HUES64 (cell line): ENCODE measurements at regions not wholly inside any gene's neighbourhood (a gene's known extent, or its start where the extent isn't known, plus 50 kb on each side); places are given as distances from the start of the nearest gene placed in this dataset.

Source experiments
- H3K27ac ChIP-seq: 2 replicates; pipeline ENCODE4 v1.7.0; 2013; ENCODE audit warnings: low read depth, low read length, inconsistent platforms
- H3K27me3 ChIP-seq: 2 replicates; pipeline ENCODE4 v1.6.1; 2013; ENCODE audit warnings: mild to moderate bottlenecking, low read length; ENCODE audit not compliant: insufficient read depth
- H3K36me3 ChIP-seq: 2 replicates; pipeline ENCODE4 v1.6.1; 2013; ENCODE audit warnings: mild to moderate bottlenecking, low read length; ENCODE audit not compliant: insufficient read depth
- H3K4me1 ChIP-seq: 2 replicates; pipeline ENCODE4 v1.6.1; 2013; ENCODE audit warnings: mild to moderate bottlenecking, low read length, moderate library complexity; ENCODE audit not compliant: insufficient read depth
- H3K4me3 ChIP-seq: 2 replicates; pipeline ENCODE4 v1.5.1; 2013; ENCODE audit warnings: mild to moderate bottlenecking, low read length, moderate library complexity
- H3K9ac ChIP-seq: 2 replicates; pipeline ENCODE4 v1.6.1; 2013; ENCODE audit warnings: mild to moderate bottlenecking, low read depth, low read length
- H3K9me3 ChIP-seq: 2 replicates; pipeline ENCODE4 v1.6.1; 2013; ENCODE audit warnings: low read depth, low read length; ENCODE audit not compliant: insufficient read depth
- WGBS: fragments of 150-250, 120-280 bp; methylation state at CpG from one replicate; pipeline ENCODE4 v1.1.7; 2013; ENCODE audit warnings: missing lambda C conversion rate; 5-methylcytosine and 5-hydroxymethylcytosine counted together

DNA sequence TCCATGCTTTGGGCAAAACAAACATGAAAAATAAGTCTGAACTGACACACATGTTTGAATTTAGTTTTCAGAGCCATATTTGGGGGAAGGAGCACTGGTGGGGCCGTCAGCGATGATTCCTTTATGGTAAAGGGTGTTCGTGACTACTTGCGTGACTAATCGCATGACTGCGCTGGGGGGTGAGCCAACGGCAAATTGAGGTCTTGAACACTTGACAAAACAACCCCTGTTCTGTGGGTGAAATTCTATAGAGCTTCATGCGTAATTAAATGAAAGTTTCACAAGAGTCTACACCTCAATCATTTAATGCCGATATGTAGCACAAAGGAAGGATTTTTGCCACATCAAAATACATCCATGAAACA, 127.5 kb upstream of the CYP1B1 start:
- Histone ChIP-seq H3K9ac (no peak overlapping the region), H3K36me3 (no peaks in the 10 kb centered on the region)
- 97% methylated on average over 9 of the region's 9 CpGs for WGBS

DNA sequence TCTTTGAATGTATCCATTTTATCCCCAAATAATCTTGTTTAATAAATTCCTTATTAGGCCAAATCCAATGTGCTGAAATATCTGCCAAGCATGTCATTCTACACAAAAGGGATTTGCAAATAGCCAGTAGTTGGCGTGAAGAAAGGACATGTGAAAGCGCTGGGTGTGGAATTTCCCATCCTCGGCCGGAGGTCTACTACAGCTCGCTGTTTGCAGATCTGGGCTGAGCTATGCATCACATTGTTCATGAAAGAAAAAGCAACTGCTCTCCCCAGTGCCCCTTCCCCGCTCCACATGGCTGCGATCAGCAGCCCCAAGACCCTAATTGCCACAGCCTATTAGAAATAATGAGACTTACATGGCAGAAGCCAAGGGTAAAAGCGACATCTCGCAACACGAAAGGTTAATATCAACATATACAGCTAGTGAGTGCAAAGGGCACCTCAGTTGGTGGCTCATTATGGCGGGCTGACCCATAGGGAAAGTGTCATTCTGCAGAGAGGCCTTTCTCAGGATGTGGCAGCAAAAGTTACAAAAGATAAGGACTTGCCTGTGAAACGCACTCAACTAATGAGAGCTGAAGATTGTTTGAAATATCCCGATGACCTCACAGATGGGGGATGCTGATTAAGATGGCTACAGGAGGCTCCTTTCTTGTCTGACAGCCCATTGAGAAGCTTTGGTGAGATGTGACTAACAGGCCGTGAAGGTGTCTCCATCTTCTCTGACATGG, 126.9 kb upstream of the CYP1B1 start:
- Histone ChIP-seq H3K4me1 (no peaks in the 10 kb centered on the region), H3K4me3 (no peak overlapping the region), H3K27me3 (no peaks in the 10 kb centered on the region), H3K36me3 (no peaks in the 10 kb centered on the region), H3K9me3 (no peaks in the 10 kb centered on the region; the same call in 1 of the 2 replicates), H3K27ac (no peak overlapping the region), H3K9ac (no peak overlapping the region)
- WGBS = 88% methylated on average over 14 of the region's 14 CpGs

More for the DNA sequence above, 127.5 kb upstream of the CYP1B1 start:
- H3K9me3 ChIP-seq = no peaks in the 10 kb centered on the region; the same call in 1 of the 2 replicates
- H3K4me1 ChIP-seq = no peaks in the 10 kb centered on the region
- H3K27ac ChIP-seq = no peak overlapping the region
- no peak overlapping the region for H3K4me3 ChIP-seq
- no peaks in the 10 kb centered on the region for H3K27me3 ChIP-seq

DNA sequence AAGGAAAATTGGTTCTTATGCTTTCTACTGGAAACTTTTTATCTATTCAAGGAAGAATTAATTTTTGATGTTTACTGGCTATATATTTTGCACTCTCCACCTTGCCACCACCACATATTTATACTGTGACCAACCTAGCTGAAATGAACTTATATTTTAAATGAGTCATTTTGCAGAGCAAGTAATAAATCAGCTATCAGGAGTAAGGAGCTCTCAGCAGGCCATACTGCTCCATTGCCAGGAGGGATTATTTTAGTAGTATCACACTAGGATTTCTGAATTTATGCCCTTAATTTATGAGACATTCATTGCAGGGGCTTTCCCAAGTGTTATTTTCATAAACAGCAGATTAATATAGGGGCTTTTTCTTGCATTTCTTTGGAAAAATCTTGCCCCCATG, 125.8 kb upstream of the CYP1B1 start:
- no peaks in the 10 kb centered on the region for H3K36me3 ChIP-seq
- no peak overlapping the region for H3K27ac ChIP-seq
- H3K9ac ChIP-seq = no peak overlapping the region
- H3K4me3 ChIP-seq = no peak overlapping the region
- no peaks in the 10 kb centered on the region for H3K27me3 ChIP-seq
- no peaks in the 10 kb centered on the region for H3K9me3 ChIP-seq
- no peaks in the 10 kb centered on the region for H3K4me1 ChIP-seq

DNA sequence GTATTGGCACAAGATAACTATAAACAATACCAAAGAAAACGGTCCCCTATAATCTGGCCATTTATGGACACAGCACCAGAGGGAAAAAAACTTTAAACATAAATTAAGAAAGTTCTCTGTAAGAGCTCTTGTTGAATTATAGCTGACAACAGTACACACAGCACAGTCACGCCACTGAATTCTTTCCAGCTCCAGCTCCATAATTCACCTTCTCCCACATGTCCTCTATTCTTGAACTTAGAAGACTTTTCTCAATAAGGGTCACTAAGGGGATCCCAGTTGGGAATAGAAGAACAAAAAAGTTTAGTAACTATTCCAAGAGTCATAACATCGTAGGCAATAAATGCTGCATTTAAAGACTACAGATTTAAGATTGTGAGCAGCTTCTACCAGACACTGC, 124.6 kb upstream of the CYP1B1 start:
- H3K4me3 ChIP-seq = no peak overlapping the region
- 93% methylated on average over 2 of the region's 3 CpGs for WGBS

DNA sequence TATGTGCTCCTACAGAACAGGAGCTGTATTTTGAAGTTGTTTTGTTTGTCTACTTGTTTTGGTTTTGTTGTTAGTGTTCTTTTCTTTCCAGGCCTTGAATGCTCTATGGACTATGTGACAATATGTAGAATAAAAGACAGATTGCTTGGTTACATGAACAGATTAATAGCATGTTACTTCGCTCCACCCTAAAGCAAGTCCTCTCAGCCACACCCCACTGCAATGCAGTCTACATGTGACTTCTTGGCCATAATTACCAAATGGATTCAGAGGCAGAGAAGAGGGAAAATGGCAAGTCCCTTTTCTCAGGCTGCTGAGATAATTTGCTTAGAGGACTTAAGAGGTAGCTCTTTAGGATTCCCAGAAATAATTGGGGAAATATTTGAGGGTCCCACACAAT, 123.2 kb upstream of the CYP1B1 start:
- Histone ChIP-seq H3K27me3 (no peaks in the 10 kb centered on the region), H3K27ac (no peak overlapping the region), H3K9me3 (no peaks in the 10 kb centered on the region), H3K4me3 (no peak overlapping the region), H3K36me3 (no peaks in the 10 kb centered on the region), H3K9ac (no peak overlapping the region), H3K4me1 (no peaks in the 10 kb centered on the region)
- WGBS = 100% methylated on average over 1 of the region's 1 CpG

More for the DNA sequence above, 124.6 kb upstream of the CYP1B1 start:
- Histone ChIP-seq H3K27ac (no peak overlapping the region), H3K9ac (no peak overlapping the region), H3K9me3 (no peaks in the 10 kb centered on the region), H3K4me1 (no peaks in the 10 kb centered on the region), H3K36me3 (no peaks in the 10 kb centered on the region), H3K27me3 (no peaks in the 10 kb centered on the region)

DNA sequence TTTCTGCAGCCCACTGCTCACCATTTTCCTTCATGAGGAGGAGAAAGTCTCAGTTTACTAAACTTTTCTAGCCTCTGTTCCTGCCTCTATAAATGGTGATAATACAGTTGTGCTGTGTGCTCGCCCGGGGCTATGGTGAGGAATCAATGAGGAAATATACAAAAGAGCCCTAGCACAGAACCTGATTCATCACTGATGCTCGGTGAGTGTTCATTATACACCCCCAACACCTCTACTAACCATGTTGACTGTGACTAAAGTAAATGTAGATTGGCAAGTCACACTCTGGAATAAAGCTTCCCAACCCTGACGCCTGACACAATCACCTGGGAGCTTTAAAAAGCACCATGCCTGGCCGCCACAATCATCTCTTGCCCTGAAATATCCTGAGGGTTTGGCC, 118.8 kb upstream of the CYP1B1 start:
- WGBS = 98% methylated on average over 4 of the region's 5 CpGs
- Histone ChIP-seq H3K9me3 (no peaks in the 10 kb centered on the region), H3K4me1 (peaks cover 5% of the 10 kb centered on the region; the same call in 1 of the 2 replicates), H3K27me3 (no peaks in the 10 kb centered on the region), H3K36me3 (no peaks in the 10 kb centered on the region), H3K27ac (no peak overlapping the region), H3K4me3 (no peak overlapping the region), H3K9ac (no peak overlapping the region)

DNA sequence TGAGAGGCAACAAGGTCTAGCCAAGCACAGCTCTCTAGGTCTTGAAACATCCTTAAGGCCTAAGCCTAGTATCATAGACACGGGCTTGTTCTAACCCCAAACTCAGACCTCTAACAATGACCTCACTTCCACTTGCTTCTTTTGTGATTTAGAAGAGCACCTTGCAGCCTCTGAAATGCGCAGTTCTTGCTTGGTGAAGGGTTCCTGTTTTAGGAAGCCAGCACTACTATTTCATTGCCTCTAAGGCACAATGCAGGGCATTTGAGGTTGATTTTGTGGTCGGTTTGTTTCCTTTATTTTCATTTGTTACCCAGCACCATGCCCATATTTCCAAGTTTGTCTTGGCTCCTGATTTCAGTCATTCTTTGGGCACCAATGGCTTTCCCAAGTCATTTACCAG, 117.0 kb upstream of the CYP1B1 start:
- no peak overlapping the region for H3K4me3 ChIP-seq
- H3K9ac ChIP-seq = no peak overlapping the region
- 75% methylated on average over 3 of the region's 3 CpGs for WGBS
- no peaks in the 10 kb centered on the region for H3K36me3 ChIP-seq
- H3K27ac ChIP-seq = no peak overlapping the region
- H3K9me3 ChIP-seq = no peaks in the 10 kb centered on the region
- no peaks in the 10 kb centered on the region for H3K27me3 ChIP-seq
- peaks cover 5% of the 10 kb centered on the region; the same call in 1 of the 2 replicates for H3K4me1 ChIP-seq

DNA sequence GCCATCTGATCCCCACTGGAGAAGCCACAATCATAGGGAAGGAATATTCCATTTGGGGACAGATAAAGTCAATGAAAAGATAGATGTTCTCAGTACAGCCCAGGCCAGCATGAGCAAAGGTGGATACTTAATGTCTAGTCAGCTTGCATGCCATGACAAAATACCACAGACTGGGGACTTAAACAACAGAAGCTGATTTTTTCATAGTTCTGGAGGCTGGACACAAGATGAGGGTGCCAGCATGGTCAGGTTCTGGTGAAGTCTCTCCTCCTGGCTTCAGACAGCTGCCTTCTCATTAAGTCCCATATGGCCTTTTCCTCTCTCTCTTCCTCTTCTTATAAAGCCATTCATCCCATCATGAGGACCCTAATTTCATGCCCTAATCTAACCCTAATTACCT, 116.1 kb upstream of the CYP1B1 start:
- no peak overlapping the region for H3K9ac ChIP-seq
- no peak overlapping the region for H3K4me3 ChIP-seq
- peaks cover 5% of the 10 kb centered on the region; the same call in 1 of the 2 replicates for H3K4me1 ChIP-seq
- H3K36me3 ChIP-seq = no peaks in the 10 kb centered on the region
- H3K9me3 ChIP-seq = no peaks in the 10 kb centered on the region
- H3K27ac ChIP-seq = no peak overlapping the region
- H3K27me3 ChIP-seq = no peaks in the 10 kb centered on the region

DNA sequence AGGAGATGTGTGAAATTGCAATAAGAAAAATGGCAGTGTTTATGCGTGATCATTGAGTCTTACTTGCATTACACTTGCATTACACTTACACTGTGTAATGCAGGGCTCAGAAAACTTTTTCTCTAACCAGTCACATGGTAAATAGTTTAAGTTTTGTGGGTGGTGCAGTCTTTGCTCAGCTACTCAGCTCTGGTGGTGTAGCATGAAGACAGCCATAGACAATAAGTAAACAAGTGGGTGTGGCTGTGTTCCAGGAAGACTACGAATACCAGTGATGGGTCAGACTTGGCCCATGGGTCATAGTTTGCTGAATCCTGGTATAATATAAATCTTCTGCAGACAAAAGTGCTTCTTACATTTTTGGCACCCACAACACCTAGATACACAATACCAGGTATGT, 115.6 kb upstream of the CYP1B1 start:
- Histone ChIP-seq H3K4me3 (no peak overlapping the region), H3K36me3 (no peaks in the 10 kb centered on the region), H3K4me1 (peaks cover 5% of the 10 kb centered on the region; the same call in 1 of the 2 replicates), H3K27me3 (no peaks in the 10 kb centered on the region), H3K27ac (no peak overlapping the region), H3K9me3 (no peaks in the 10 kb centered on the region), H3K9ac (no peak overlapping the region)
- 100% methylated on average over 2 of the region's 2 CpGs for WGBS

DNA sequence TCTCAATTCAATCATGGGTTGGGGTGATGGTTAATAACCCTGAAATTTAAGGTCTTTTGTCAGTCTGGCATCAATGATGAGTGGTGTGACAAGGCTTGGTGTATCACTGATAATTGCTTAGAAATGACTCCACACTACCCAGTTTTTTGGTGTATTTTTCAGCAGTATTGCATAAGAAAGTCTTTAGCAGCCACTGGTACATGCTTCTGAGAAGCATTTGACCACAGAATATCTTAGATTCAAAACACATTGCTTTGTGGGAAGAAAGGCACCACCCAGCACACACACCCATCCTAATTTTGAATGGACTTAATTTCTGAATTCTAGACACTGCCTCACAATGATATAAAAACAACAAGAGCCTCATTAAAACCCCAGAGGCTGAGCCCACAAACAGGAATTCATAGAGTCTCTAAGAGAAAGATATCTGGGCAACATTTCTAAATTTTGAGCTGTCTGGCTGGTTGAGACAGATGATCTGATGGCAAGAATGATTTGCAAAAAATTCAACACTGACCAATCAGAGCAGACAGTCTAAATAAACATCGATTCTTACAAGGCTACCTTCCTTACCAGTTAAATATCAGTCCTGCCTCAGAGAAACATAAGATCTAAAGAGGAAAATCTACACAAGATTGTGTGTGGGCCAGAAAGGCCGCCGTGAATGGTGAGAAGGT, 114.7 kb upstream of the CYP1B1 start:
- no peaks in the 10 kb centered on the region for H3K27me3 ChIP-seq
- H3K27ac ChIP-seq = no peak overlapping the region
- no peaks in the 10 kb centered on the region for H3K36me3 ChIP-seq
- no peaks in the 10 kb centered on the region for H3K9me3 ChIP-seq
- 82% methylated on average over 1 of the region's 3 CpGs for WGBS
- H3K4me3 ChIP-seq = no peak overlapping the region
- H3K9ac ChIP-seq = no peak overlapping the region
- peaks cover 5% of the 10 kb centered on the region; the same call in 1 of the 2 replicates for H3K4me1 ChIP-seq

DNA sequence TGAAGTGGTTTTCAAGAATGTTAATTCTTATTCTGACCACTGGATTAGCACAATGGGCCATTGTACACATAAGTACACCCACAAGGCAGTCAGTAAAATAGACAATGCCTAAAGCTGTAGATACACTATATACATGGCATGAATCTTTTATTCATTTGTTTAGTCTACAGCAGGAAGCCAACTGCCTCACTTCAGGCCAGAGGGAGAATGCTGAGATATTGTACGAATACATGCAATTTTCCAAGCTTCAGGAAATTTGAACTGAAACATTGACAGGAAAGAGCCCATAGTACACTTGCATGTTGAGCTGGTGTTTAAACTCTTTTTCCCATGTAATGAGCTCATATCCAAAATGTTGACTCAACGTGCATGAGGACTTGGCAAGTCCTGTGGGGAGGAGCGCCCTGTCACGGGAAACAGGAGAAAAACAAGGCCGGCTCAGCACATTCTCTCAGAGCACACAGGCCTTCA, 111.6 kb upstream of the CYP1B1 start:
- no peak overlapping the region for H3K9ac ChIP-seq
- no peak overlapping the region for H3K27ac ChIP-seq
- H3K4me3 ChIP-seq = no peak overlapping the region
- no peaks in the 10 kb centered on the region for H3K4me1 ChIP-seq
- H3K27me3 ChIP-seq = no peaks in the 10 kb centered on the region
- H3K36me3 ChIP-seq = no peaks in the 10 kb centered on the region
- no peaks in the 10 kb centered on the region for H3K9me3 ChIP-seq
- 96% methylated on average over 5 of the region's 5 CpGs for WGBS
